Neuronal stem cell (in vitro differentiated cells): ENCODE measurements at regions not wholly inside any gene's neighbourhood (a gene's known extent, or its start where the extent isn't known, plus 50 kb on each side); places are given as distances from the start of the nearest gene placed in this dataset.

Experiments
- DNase-seq: peaks from one replicate; pipeline ENCODE4 v3.0.0-alpha.2; 2013; ENCODE audit warnings: low spot score
- H2AFZ ChIP-seq: one replicate; pipeline ENCODE4 v1.6.1; 2013; ENCODE audit warnings: mild to moderate bottlenecking, low read length, inconsistent platforms
- H2AK5ac ChIP-seq: 2 replicates; pipeline ENCODE4 v1.6.1; 2013; ENCODE audit warnings: low read depth, mild to moderate bottlenecking, inconsistent platforms, low read length, moderate library complexity, mixed read lengths
- H2BK120ac ChIP-seq: 2 replicates; pipeline ENCODE4 v1.6.1; 2013; ENCODE audit warnings: low read depth, mild to moderate bottlenecking, inconsistent platforms, low read length, moderate library complexity, mixed read lengths
- H2BK12ac ChIP-seq: one replicate; pipeline ENCODE4 v1.6.1; 2013; ENCODE audit warnings: low read length, inconsistent platforms
- H2BK15ac ChIP-seq: 2 replicates; pipeline ENCODE4 v1.6.1; 2013; ENCODE audit warnings: mild to moderate bottlenecking, low read length, inconsistent platforms, mixed read lengths
- H2BK5ac ChIP-seq: one replicate; pipeline ENCODE4 v1.6.1; 2013; ENCODE audit warnings: inconsistent platforms, mild to moderate bottlenecking, low read length, moderate library complexity
- H3K14ac ChIP-seq: one replicate; pipeline ENCODE4 v1.6.1; 2013; ENCODE audit warnings: low read length, inconsistent platforms
- H3K18ac ChIP-seq: 2 replicates; pipeline ENCODE4 v1.6.1; 2013; ENCODE audit warnings: low read length, inconsistent platforms
- H3K23ac ChIP-seq: 2 replicates; pipeline ENCODE4 v1.6.1; 2013; ENCODE audit warnings: low read depth, mild to moderate bottlenecking, mixed read lengths, low read length, inconsistent platforms; ENCODE audit not compliant: poor library complexity
- H3K27ac ChIP-seq: replicated peaks from 3 replicates; pipeline ENCODE4 v1.5.1; 2013; ENCODE audit warnings: low read length, inconsistent platforms
- H3K27me3 ChIP-seq, 3 experiments: 2 replicates each; pipeline ENCODE4 v1.6.1; 2013; ENCODE audit warnings: low read length in 3 of 3, mild to moderate bottlenecking in 2 of 3, inconsistent platforms in 1 of 3, low read depth in 1 of 3, mixed read lengths in 1 of 3, moderate library complexity in 1 of 3; ENCODE audit not compliant: control insufficient read depth in 3 of 3, insufficient read depth in 3 of 3
- H3K36me3 ChIP-seq, 2 donors: replicated peaks in 1 of 2; 2 replicates each; pipeline ENCODE4 v1.6.1; 2013; ENCODE audit warnings: low read length in 2 of 2; ENCODE audit not compliant: control insufficient read depth in 2 of 2, insufficient read depth in 2 of 2
- H3K4ac ChIP-seq: 2 replicates; pipeline ENCODE4 v1.6.1; 2013; ENCODE audit warnings: inconsistent platforms, mild to moderate bottlenecking, low read length, moderate library complexity
- H3K4me1 ChIP-seq, 2 donors: 1 replicate in 1 of 2; 2 replicates in 1 of 2; pipeline ENCODE4 v1.6.1; 2013; ENCODE audit warnings: low read length in 2 of 2, low read depth in 1 of 2; ENCODE audit not compliant: control insufficient read depth in 2 of 2, insufficient read depth in 1 of 2
- H3K4me2 ChIP-seq: one replicate; pipeline ENCODE4 v1.6.1; 2013; ENCODE audit warnings: mild to moderate bottlenecking, low read length, inconsistent platforms; ENCODE audit not compliant: insufficient read depth, poor library complexity, severe bottlenecking
- H3K4me3 ChIP-seq, 2 donors: 2 replicates each; pipeline ENCODE4 v1.5.1; 2013; ENCODE audit warnings: low read length in 2 of 2, mild to moderate bottlenecking in 2 of 2, inconsistent platforms in 1 of 2, moderate library complexity in 1 of 2
- H3K79me1 ChIP-seq: one replicate; pipeline ENCODE4 v1.6.1; 2013; ENCODE audit warnings: low read depth, mild to moderate bottlenecking, inconsistent platforms, low read length, moderate library complexity
- H3K9ac ChIP-seq: one replicate; pipeline ENCODE4 v1.6.1; 2013; ENCODE audit warnings: mild to moderate bottlenecking, low read depth, low read length, inconsistent platforms; ENCODE audit not compliant: poor library complexity
- H3K9me3 ChIP-seq, 2 donors: replicated peaks in 1 of 2; 2 replicates each; pipeline versions ENCODE3 to v1.6.1; 2013; ENCODE audit warnings: low read length in 2 of 2, mild to moderate bottlenecking in 2 of 2, inconsistent platforms in 1 of 2, low read depth in 1 of 2, mixed read lengths in 1 of 2, moderate library complexity in 1 of 2; ENCODE audit not compliant: control insufficient read depth in 2 of 2, insufficient read depth in 1 of 2
- H4K8ac ChIP-seq: one replicate; pipeline ENCODE4 v1.6.1; 2013; ENCODE audit warnings: low read depth, mild to moderate bottlenecking, inconsistent platforms, low read length, moderate library complexity
- H4K91ac ChIP-seq: one replicate; pipeline ENCODE4 v1.6.1; 2013; ENCODE audit warnings: low read length, low read depth, mild to moderate bottlenecking, inconsistent platforms; ENCODE audit not compliant: poor library complexity
- WGBS, 2 donors: extraction: QIAGEN DNeasy Blood & Tissue Kit; methylation state at CpG; one replicate each; pipeline ENCODE4 v1.1.7; 2013; ENCODE audit warnings: missing lambda C conversion rate in 2 of 2, mixed read lengths in 1 of 2; ENCODE audit not compliant: insufficient read length in 2 of 2, insufficient replicate concordance in 1 of 2; ENCODE audit errors: extremely low coverage in 2 of 2; 5-methylcytosine and 5-hydroxymethylcytosine counted together

DNA sequence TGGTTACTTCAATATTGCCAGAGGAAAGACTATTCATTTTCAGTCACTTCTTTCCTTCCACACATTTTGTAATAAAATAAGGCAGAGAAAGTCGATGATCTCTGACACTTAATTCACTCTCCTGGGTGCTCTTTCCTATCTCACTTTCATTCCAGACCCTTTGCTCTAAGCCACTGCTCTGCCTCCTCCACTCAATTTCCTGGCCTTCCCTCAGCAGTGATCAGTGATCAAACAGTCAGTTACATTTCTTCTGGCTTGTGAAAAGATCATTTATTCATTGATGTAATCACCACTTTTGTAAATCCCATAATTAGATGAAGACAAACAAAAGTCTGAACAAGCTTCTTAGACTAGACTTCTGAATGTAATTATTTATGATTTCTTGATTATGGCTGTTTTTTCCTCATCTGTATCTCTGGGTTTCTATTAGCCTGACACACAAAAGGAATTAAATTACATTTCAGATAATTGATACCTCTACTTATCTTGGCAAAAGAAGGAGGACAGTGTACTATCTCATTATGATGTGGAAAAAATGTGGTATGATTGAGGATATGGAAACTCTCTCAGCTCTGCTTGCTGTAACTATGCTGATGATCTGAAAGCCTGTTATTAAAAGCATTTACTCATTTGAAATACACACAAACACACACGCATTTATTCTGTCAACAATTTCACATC is 1102.3 kb downstream of the GRM8 start:
- Histone ChIP-seq H2BK120ac (no peak overlapping the region), H3K14ac (no peak overlapping the region), H3K4me3 (no peak overlapping the region), H3K4ac (no peak overlapping the region), H3K4me1 (no peaks in the 10 kb centered on the region), H3K18ac (no peak overlapping the region), H3K9ac (no peak overlapping the region), H3K4me2 (no peak overlapping the region), H2AK5ac (no peak overlapping the region), H3K36me3 (no peaks in the 10 kb centered on the region), H4K91ac (no peak overlapping the region), H3K27me3 (no peaks in the 10 kb centered on the region), H2BK15ac (no peak overlapping the region), H3K79me1 (no peaks in the 10 kb centered on the region), H4K8ac (no peak overlapping the region), H3K23ac (no peak overlapping the region), H3K27ac (no peak overlapping the region), H2BK5ac (no peak overlapping the region), H3K9me3 (no peaks in the 10 kb centered on the region), H2BK12ac (no peak overlapping the region), H2AFZ (no peak overlapping the region)
- no peak for DNase-seq
- 100% methylated on average over 1 of the region's 2 CpGs; no CpG with 5 or more reads in 1 of the 2 donors for WGBS, 2 donors

GRCh38 chr7:126140858-126141466 is 1111.8 kb downstream of the GRM8 start:
- Histone ChIP-seq H3K36me3 (no peaks in the 10 kb centered on the region), H4K8ac (no peak overlapping the region), H3K79me1 (no peaks in the 10 kb centered on the region), H3K14ac (no peak overlapping the region), H4K91ac (no peak overlapping the region), H3K4me3 (no peak overlapping the region), H3K27ac (no peak overlapping the region), H3K23ac (no peak overlapping the region), H2BK5ac (no peak overlapping the region), H2AFZ (no peak overlapping the region), H3K4me1 (no peaks in the 10 kb centered on the region), H2AK5ac (no peak overlapping the region), H2BK12ac (no peak overlapping the region), H3K18ac (no peak overlapping the region), H2BK120ac (no peak overlapping the region), H2BK15ac (no peak overlapping the region), H3K4me2 (no peak overlapping the region), H3K4ac (no peak overlapping the region), H3K27me3 (no peaks in the 10 kb centered on the region), H3K9me3 (no peaks in the 10 kb centered on the region), H3K9ac (no peak overlapping the region)
- DNase-seq = no peak

DNA sequence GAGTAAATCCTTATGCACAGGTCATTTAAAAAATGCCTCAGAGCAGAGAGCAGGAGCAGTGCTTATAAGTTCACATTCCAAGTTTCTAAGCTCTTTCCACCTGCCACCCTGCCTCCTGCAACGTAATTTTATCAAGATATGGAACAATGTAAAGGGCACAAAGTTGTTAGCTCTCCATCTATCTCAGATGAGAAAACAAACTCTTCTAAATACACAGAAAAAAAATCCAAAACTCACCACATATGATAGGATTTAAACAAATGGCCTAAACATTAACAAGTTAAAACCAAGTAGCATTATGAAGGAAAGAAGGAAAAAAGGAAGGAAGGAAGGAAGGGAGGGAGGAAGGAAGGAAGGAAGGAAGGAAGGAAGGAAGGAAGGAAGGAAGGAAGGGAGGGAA is 1132.8 kb downstream of the GRM8 start:
- H2AK5ac ChIP-seq = no peak overlapping the region
- no peaks in the 10 kb centered on the region for H3K79me1 ChIP-seq
- H3K4me2 ChIP-seq = no peak overlapping the region
- no peak overlapping the region for H3K18ac ChIP-seq
- no peaks in the 10 kb centered on the region for H3K27me3 ChIP-seq
- no peak overlapping the region for H2AFZ ChIP-seq
- H3K23ac ChIP-seq = no peak overlapping the region
- no peak overlapping the region for H3K27ac ChIP-seq
- H3K36me3 ChIP-seq = no peaks in the 10 kb centered on the region
- H2BK5ac ChIP-seq = no peak overlapping the region
- H2BK15ac ChIP-seq = no peak overlapping the region
- no peak for DNase-seq
- WGBS, 2 donors = no CpG with 5 or more reads among the region's 1 CpG
- no peak overlapping the region for H4K8ac ChIP-seq
- no peak overlapping the region for H4K91ac ChIP-seq
- no peak overlapping the region for H2BK120ac ChIP-seq
- no peak overlapping the region for H3K14ac ChIP-seq
- H3K9me3 ChIP-seq = no peaks in the 10 kb centered on the region
- no peak overlapping the region for H3K4me3 ChIP-seq
- H2BK12ac ChIP-seq = no peak overlapping the region
- H3K4ac ChIP-seq = no peak overlapping the region
- H3K9ac ChIP-seq = no peak overlapping the region
- H3K4me1 ChIP-seq = no peaks in the 10 kb centered on the region

DNA sequence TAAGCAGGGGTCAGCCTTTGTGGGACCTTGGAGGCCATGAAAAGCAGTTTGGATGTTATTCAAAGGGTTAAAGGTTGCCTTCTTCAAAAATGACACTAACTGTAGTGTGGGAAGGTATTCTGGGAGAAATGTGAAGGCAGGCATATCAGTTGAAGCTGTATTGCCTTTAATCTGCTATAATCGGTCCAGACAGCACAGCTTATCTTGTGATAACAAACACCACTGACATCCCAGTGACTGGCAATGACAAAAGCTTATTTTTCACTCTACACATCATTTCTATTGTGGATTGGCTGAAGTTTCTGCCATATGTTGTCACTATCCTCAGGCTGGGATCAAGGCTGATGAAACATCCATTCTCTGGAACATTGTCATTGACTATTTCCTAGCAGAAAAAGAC is 1149.2 kb downstream of the GRM8 start:
- Histone ChIP-seq H2AK5ac (no peak overlapping the region), H3K18ac (no peak overlapping the region), H3K9me3 (no peaks in the 10 kb centered on the region), H3K27ac (no peak overlapping the region), H3K14ac (no peak overlapping the region), H3K27me3 (no peaks in the 10 kb centered on the region), H4K91ac (no peak overlapping the region), H3K4me3 (no peak overlapping the region), H3K9ac (no peak overlapping the region), H3K23ac (no peak overlapping the region), H2BK15ac (no peak overlapping the region), H3K79me1 (no peaks in the 10 kb centered on the region), H4K8ac (no peak overlapping the region), H2AFZ (no peak overlapping the region), H3K4me1 (no peaks in the 10 kb centered on the region), H3K4me2 (no peak overlapping the region), H3K4ac (no peak overlapping the region), H2BK120ac (no peak overlapping the region), H2BK5ac (no peak overlapping the region), H2BK12ac (no peak overlapping the region), H3K36me3 (no peaks in the 10 kb centered on the region)
- WGBS, 2 donors = no CpG with 5 or more reads among the region's 1 CpG
- no peak for DNase-seq
